K562 (cell line): ENCODE measurements at regions not wholly inside any gene's neighbourhood (a gene's known extent, or its start where the extent isn't known, plus 50 kb on each side); places are given as distances from the start of the nearest gene placed in this dataset.
"Not testable (repeated sequence)": the region's sequence is repeated elsewhere in the genome, so short reads cannot be mapped to it uniquely, and the experiment has no call there.

Experiments
- ATAC-seq: fragments of 200-7000 bp; cut with Tn5 transposase; 3 replicates; pipeline ENCODE4 v1.9.1; 2020; ENCODE audit warnings: moderate library complexity
- BruUV-seq: library from RNA; stranded (reverse); fragments of 400-500 nt; replicated peaks from 2 replicates; lab custom pipeline; 2021; lab: Mats Ljungman, UMichigan
- CTCF ChIA-PET: fragments of 300-600 bp; formaldehyde crosslinking; extraction: SDS; loops from one replicate; lab custom pipeline; 2021; ENCODE audit warnings: low intra/inter-chr PET ratio; lab: Yijun Ruan, JAX
- POLR2A ChIA-PET: fragments of 300-600, 350-650 bp; sonication (Branson Sonifier 250); formaldehyde crosslinking; extraction: SDS; loops from one replicate; lab custom pipeline; 2021; ENCODE audit warnings: antibody characterized with exemption, inconsistent platforms; lab: Yijun Ruan, JAX
- DNase-seq, 4 experiments: peaks; one replicate each; pipeline versions ENCODE4 v3.0.0 to v3.0.0-alpha.2; 2011 to 2018; ENCODE audit warnings: low spot score in 3 of 4, mixed read lengths in 3 of 4; ENCODE audit errors: extremely low read depth in 1 of 4
- FAIRE-seq: peaks from 2 replicates; lab custom pipeline; 2011; peaks lifted over from hg19 to GRCh38; lab: Jason Lieb, UNC
- H2AFZ ChIP-seq: 2 replicates; pipeline ENCODE4 v1.6.0; 2011; ENCODE audit warnings: low read depth, low read length, control low read depth, inconsistent platforms
- H3K27ac ChIP-seq: fragments of 200-600 bp; 3 replicates; pipeline ENCODE4 v1.8.0; 2011; ENCODE audit warnings: low read depth, mild to moderate bottlenecking, control low read depth, inconsistent platforms, low read length, moderate library complexity, mixed read lengths; ENCODE audit errors: extremely low read depth
- H3K27me3 ChIP-seq, 2 experiments: fragments of 300-600 bp in 1 of 2; 2 replicates in 1 of 2; 3 replicates in 1 of 2; pipeline versions ENCODE4 v1.6.0 to v1.8.0; 2011; ENCODE audit warnings: inconsistent platforms in 2 of 2, low read length in 2 of 2, mild to moderate bottlenecking in 1 of 2, mixed read lengths in 1 of 2, moderate library complexity in 1 of 2; ENCODE audit not compliant: control insufficient read depth in 2 of 2, insufficient read depth in 2 of 2
- H3K36me3 ChIP-seq: fragments of 300-600 bp; 3 replicates; pipeline ENCODE4 v1.8.0; 2011; ENCODE audit warnings: mild to moderate bottlenecking, low read length, inconsistent platforms; ENCODE audit not compliant: control insufficient read depth, insufficient read depth
- H3K4me1 ChIP-seq, 2 experiments: fragments of 200-600 bp in 1 of 2; replicated peaks in 1 of 2; 2 replicates in 1 of 2; 3 replicates in 1 of 2; pipeline versions ENCODE4 v1.5.1 to v1.8.0; 2011; ENCODE audit warnings: inconsistent platforms in 2 of 2, low read length in 2 of 2, mild to moderate bottlenecking in 1 of 2, mixed read lengths in 1 of 2, moderate library complexity in 1 of 2; ENCODE audit not compliant: control insufficient read depth in 2 of 2, insufficient read depth in 2 of 2
- H3K4me2 ChIP-seq: 2 replicates; pipeline ENCODE4 v1.6.1; 2011; ENCODE audit warnings: low read length, control low read depth, inconsistent platforms, mixed read lengths; ENCODE audit not compliant: insufficient read depth
- H3K4me3 ChIP-seq: fragments of 200-600 bp; sonication (generic), shearing (Covaris generic); 2 replicates; pipeline ENCODE4 v1.5.1; 2016; ENCODE audit warnings: control low read depth, inconsistent platforms
- H3K79me2 ChIP-seq: fragments of 200-600 bp; 3 replicates; pipeline ENCODE4 v1.8.0; 2011; ENCODE audit warnings: low read length, inconsistent platforms; ENCODE audit not compliant: control insufficient read depth, insufficient read depth
- H3K9ac ChIP-seq, 2 experiments: 2 replicates each; pipeline versions ENCODE4 v1.6.0 to v1.6.1; 2011; ENCODE audit warnings: low read depth in 2 of 2, low read length in 2 of 2, control low read depth in 1 of 2, inconsistent platforms in 1 of 2, mild to moderate bottlenecking in 1 of 2, mixed read lengths in 1 of 2; ENCODE audit not compliant: insufficient read depth in 1 of 2
- H3K9me1 ChIP-seq: one replicate; pipeline ENCODE4 v1.6.0; 2011; ENCODE audit warnings: inconsistent platforms, mild to moderate bottlenecking, low read length, moderate library complexity; ENCODE audit not compliant: control insufficient read depth, insufficient read depth
- H3K9me3 ChIP-seq: replicated peaks from 2 replicates; pipeline ENCODE4 v1.5.1; 2011; ENCODE audit warnings: low read depth, low read length, inconsistent platforms; ENCODE audit not compliant: control insufficient read depth, insufficient read depth
- H4K20me1 ChIP-seq: replicated peaks from 2 replicates; pipeline ENCODE4 v1.6.1; 2011; ENCODE audit warnings: low read length, inconsistent platforms, mixed read lengths; ENCODE audit not compliant: control insufficient read depth, insufficient read depth
- CC2D1A ChIP-seq: fragments of 450-650 bp; IDR thresholded peaks from 2 replicates; pipeline ENCODE4 v1.6.1; 2017; ENCODE audit warnings: mild to moderate bottlenecking
- KAT7 ChIP-seq: sonication (generic); formaldehyde crosslinking; IDR thresholded peaks from 2 replicates; pipeline ENCODE4 v1.8.0; 2022; ENCODE audit warnings: missing genetic modification reagents, mild to moderate bottlenecking, borderline replicate concordance
- KDM1A ChIP-seq, 2 experiments: fragments of 450-650 bp; IDR thresholded peaks; 2 replicates each; pipeline ENCODE4 v1.6.1; 2016; ENCODE audit warnings: mild to moderate bottlenecking in 2 of 2
- NCOR1 ChIP-seq: fragments of 450-650 bp; IDR thresholded peaks from 2 replicates; pipeline ENCODE4 v1.6.1; 2016; ENCODE audit warnings: mild to moderate bottlenecking, moderate library complexity
- POLR2A ChIP-seq: fragments of 450-650 bp; conservative IDR thresholded peaks from 2 replicates; pipeline ENCODE4 v1.6.1; 2016
- SMARCB1 ChIP-seq: IDR thresholded peaks from 2 replicates; pipeline ENCODE4 v1.6.1; 2011; ENCODE audit warnings: improper control_type of control experiment, low read depth; ENCODE audit not compliant: insufficient read length
- WGBS: fragments of 100-300 bp; shearing (Covaris generic); methylation state at CpG from one replicate; pipeline ENCODE4 v1.1.6; 2016; ENCODE audit warnings: low coverage, mixed read lengths; ENCODE audit not compliant: insufficient coverage; ENCODE audit errors: missing lambda C conversion rate; 5-methylcytosine and 5-hydroxymethylcytosine counted together
- in situ Hi-C: fragments of 300-500 bp; cut with MboI; formaldehyde crosslinking; loops from 4 replicates; pipeline ENCODE4 v1.15.0; 2018; ENCODE audit warnings: inconsistent platforms, mixed read lengths
- intact Hi-C: fragments of 100-400 bp; cut with micrococcal nuclease; formaldehyde crosslinking; loops from 2 replicates; pipeline ENCODE4 v1.14.2; 2022
- TF ChIP-seq, protein P1 (sequence below): fragments of 450-650 bp; conservative IDR thresholded peaks from 2 replicates; pipeline ENCODE4 v1.6.1; 2016; ENCODE audit warnings: missing genetic modification characterization, low read depth, mild to moderate bottlenecking, missing compliant biosample characterization, moderate library complexity
- TF ChIP-seq, protein P2 (sequence below): fragments of 250-450 bp; sonication (Bioruptor Pico); IDR thresholded peaks from 2 replicates; pipeline ENCODE4 v1.4.0; 2020; ENCODE audit warnings: mild to moderate bottlenecking, moderate library complexity
- TF ChIP-seq, protein P3 (sequence below): fragments of 250-450 bp; sonication (Bioruptor Pico); IDR thresholded peaks from 2 replicates; pipeline ENCODE4 v1.8.0; 2021; ENCODE audit warnings: moderate library complexity, mild to moderate bottlenecking, inconsistent platforms
- TF ChIP-seq, protein P4 (sequence below): fragments of 450-650 bp; IDR thresholded peaks from 2 replicates; pipeline ENCODE4 v1.6.1; 2017; ENCODE audit warnings: mild to moderate bottlenecking, moderate library complexity

DNA sequence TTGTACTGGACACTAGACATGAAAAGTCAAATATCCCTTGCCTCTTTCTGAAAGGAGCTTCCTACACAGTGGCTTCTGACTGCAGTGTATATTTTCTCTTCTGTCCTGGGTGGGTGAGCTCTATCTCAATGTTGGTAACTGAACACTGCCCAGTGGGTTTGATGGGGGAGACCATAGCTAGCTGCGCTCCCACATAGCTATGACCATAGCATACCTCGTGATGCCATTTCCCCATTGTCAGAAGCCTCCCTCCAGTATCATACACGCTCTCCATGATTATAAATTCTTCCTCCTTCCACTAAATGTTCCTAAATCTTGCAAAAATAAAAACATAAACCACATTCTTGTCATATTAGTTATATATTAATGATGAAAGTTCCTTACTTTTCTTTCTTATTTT, 2134.7 kb upstream of the DEFB115 start:
- H4K20me1 ChIP-seq, H3K9ac ChIP-seq, FAIRE-seq, H3K79me2 ChIP-seq, H2AFZ ChIP-seq, H3K9me1 ChIP-seq, H3K9me3 ChIP-seq, H3K27ac ChIP-seq, CTCF ChIA-PET, intact Hi-C loops, H3K4me1 ChIP-seq, H3K27me3 ChIP-seq, H3K4me2 ChIP-seq, H3K4me3 ChIP-seq, DNase-seq, POLR2A ChIA-PET: not testable (repeated sequence)
- TSS peak; percentile 22 for BruUV-seq
- peaks cover 14% of the 10 kb centered on the region; the same call in 1 of the 3 replicates for H3K36me3 ChIP-seq
- in situ Hi-C loops = loop anchor here (5.0 to 25.0 kb wide), 5 partner anchors 665 to 1940 kb away; no protein-coding TSS in a partner anchor
- 33% methylated on average over 3 of the region's 3 CpGs for WGBS
- ATAC-seq = peak; percentile 51; the same call in 2 of the 3 replicates

DNA sequence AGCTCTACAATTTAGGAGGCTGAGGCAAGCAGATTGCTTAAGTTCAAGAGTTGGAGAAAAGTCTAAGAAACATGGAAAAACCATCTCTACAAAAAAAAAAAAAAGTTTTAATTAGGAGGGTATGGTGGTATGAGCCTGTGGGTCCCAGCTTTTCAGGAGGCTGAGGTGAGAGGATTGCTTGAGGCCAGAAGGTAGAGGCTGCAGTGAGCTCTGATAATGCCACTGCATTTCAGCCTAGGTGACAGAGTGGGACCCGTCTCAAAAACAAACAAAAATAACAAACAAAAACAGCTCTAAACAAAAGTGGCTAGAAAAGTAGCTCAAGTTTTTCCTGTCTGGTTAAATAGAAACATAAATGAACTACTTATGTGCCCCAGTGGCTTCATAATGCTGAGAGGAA, 2133.6 kb upstream of the DEFB115 start:
- Histone ChIP-seq H3K36me3 (peaks cover 11% of the 10 kb centered on the region; the same call in 1 of the 3 replicates), H3K27me3 (no peaks in the 10 kb centered on the region), H2AFZ (no peak overlapping the region), H4K20me1 (no peaks in the 10 kb centered on the region), H3K9me3 (no peaks in the 10 kb centered on the region; the same call in 1 of the 2 replicates), H3K79me2 (no peaks in the 10 kb centered on the region), H3K9me1 (no peaks in the 10 kb centered on the region), H3K4me3 (no peak overlapping the region), H3K4me2 (no peak overlapping the region), H3K4me1 (no peaks in the 10 kb centered on the region; a peak in 1 of 5 replicates), H3K27ac (no peak overlapping the region), H3K9ac (no peak overlapping the region)
- FAIRE-seq (no peak), ATAC-seq (peak; percentile 61), DNase-seq (no peak)
- CTCF ChIA-PET = no interaction called here
- POLR2A ChIA-PET = interaction anchor here (0.6 kb wide), 1 partner anchor 473 kb away, joined by 4 read pairs; no protein-coding TSS in a partner anchor
- in situ Hi-C loops (loop anchor here (5.0 to 25.0 kb wide), 5 partner anchors 663 to 1938 kb away; no protein-coding TSS in a partner anchor), intact Hi-C loops (no loop called here)
- 26% methylated on average over 1 of the region's 1 CpG for WGBS
- BruUV-seq = no TSS peak
- no peak for TF ChIP-seq POLR2A
- TF ChIP-seq, protein P1, sequence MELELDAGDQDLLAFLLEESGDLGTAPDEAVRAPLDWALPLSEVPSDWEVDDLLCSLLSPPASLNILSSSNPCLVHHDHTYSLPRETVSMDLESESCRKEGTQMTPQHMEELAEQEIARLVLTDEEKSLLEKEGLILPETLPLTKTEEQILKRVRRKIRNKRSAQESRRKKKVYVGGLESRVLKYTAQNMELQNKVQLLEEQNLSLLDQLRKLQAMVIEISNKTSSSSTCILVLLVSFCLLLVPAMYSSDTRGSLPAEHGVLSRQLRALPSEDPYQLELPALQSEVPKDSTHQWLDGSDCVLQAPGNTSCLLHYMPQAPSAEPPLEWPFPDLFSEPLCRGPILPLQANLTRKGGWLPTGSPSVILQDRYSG (tag) = no peak
- no peak for TF ChIP-seq CC2D1A
- TF ChIP-seq, protein P2, sequence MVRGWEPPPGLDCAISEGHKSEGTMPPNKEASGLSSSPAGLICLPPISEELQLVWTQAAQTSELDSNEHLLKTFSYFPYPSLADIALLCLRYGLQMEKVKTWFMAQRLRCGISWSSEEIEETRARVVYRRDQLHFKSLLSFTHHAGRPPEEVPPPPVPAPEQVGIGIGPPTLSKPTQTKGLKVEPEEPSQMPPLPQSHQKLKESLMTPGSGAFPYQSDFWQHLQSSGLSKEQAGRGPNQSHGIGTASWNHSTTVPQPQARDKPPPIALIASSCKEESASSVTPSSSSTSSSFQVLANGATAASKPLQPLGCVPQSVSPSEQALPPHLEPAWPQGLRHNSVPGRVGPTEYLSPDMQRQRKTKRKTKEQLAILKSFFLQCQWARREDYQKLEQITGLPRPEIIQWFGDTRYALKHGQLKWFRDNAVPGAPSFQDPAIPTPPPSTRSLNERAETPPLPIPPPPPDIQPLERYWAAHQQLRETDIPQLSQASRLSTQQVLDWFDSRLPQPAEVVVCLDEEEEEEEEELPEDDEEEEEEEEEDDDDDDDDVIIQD (CRISPR knock-in tag) = no peak
- no peak for TF ChIP-seq KAT7 (CRISPR knock-in tag)
- no peak for TF ChIP-seq SMARCB1
- TF ChIP-seq, protein P3, sequence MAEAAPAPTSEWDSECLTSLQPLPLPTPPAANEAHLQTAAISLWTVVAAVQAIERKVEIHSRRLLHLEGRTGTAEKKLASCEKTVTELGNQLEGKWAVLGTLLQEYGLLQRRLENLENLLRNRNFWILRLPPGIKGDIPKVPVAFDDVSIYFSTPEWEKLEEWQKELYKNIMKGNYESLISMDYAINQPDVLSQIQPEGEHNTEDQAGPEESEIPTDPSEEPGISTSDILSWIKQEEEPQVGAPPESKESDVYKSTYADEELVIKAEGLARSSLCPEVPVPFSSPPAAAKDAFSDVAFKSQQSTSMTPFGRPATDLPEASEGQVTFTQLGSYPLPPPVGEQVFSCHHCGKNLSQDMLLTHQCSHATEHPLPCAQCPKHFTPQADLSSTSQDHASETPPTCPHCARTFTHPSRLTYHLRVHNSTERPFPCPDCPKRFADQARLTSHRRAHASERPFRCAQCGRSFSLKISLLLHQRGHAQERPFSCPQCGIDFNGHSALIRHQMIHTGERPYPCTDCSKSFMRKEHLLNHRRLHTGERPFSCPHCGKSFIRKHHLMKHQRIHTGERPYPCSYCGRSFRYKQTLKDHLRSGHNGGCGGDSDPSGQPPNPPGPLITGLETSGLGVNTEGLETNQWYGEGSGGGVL = no peak
- TF ChIP-seq, protein P4, sequence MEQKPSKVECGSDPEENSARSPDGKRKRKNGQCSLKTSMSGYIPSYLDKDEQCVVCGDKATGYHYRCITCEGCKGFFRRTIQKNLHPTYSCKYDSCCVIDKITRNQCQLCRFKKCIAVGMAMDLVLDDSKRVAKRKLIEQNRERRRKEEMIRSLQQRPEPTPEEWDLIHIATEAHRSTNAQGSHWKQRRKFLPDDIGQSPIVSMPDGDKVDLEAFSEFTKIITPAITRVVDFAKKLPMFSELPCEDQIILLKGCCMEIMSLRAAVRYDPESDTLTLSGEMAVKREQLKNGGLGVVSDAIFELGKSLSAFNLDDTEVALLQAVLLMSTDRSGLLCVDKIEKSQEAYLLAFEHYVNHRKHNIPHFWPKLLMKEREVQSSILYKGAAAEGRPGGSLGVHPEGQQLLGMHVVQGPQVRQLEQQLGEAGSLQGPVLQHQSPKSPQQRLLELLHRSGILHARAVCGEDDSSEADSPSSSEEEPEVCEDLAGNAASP = no peak
- no peak for TF ChIP-seq KDM1A (IDR thresholded peaks at IDR 0.05)
- TF ChIP-seq NCOR1 = no peak
